IPS DF 19.7 (cell line): ENCODE measurements at regions not wholly inside any gene's neighbourhood (a gene's known extent, or its start where the extent isn't known, plus 50 kb on each side); places are given as distances from the start of the nearest gene placed in this dataset.

Source experiments
- DNase-seq: peaks from one replicate; pipeline ENCODE4 v3.0.0-alpha.2; 2013; ENCODE audit warnings: low read depth, low spot score

GRCh38 chr17:56087199-56087598 is 66.1 kb upstream of the ANKFN1 start:
- DNase-seq: no peak

- no peak for DNase-seq
These were observed 57.1 kb upstream of the ANKFN1 start for GRCh38 chr17:56096026-56096810.

GRCh38 chr17:56098746-56099145 is 54.5 kb upstream of the ANKFN1 start:
- DNase-seq: no peak

GRCh38 chr17:56099649-56100048 is 53.6 kb upstream of the ANKFN1 start:
- no peak for DNase-seq
